Nucleus accumbens (tissue), 56 donors: ENCODE measurements at regions not wholly inside any gene's neighbourhood (a gene's known extent, or its start where the extent isn't known, plus 50 kb on each side); places are given as distances from the start of the nearest gene placed in this dataset.

Experiments used
- DNase-seq, 56 donors: peaks; one replicate each; lab custom pipeline; 2025; lab: John Stamatoyannopoulos, UW

DNA sequence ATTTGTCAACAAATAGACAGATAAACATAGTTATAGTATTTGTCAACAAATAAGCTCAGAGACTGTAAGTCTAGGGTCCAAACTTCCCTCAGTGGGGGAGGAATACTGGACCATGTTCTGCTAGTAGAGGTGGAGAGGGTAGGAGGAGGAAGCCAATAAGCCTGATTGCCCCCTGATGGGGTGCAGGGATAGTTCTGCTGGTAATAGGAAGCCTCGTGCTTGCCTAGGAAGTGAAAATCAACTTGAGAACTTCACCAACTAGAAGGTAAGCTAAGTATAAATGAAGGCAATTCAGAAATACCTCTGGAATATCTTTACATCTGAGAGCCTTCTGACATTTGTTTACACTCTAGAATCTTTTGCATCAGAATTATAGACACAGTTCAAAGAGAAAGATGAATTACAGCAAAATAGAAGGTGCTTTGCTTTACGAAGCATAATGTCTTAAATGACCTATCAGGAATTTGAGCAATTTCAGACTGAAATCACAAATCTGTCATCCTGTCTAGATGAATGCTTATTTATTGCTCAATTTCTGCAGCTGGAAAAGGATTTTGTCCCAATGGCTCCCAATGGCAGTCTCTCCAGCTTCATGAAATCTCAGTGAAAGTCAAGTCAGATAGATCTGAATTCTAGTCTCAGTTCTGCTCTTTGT, 225.6 kb upstream of the TBC1D5 start:
- DNase-seq, result no peak

DNA sequence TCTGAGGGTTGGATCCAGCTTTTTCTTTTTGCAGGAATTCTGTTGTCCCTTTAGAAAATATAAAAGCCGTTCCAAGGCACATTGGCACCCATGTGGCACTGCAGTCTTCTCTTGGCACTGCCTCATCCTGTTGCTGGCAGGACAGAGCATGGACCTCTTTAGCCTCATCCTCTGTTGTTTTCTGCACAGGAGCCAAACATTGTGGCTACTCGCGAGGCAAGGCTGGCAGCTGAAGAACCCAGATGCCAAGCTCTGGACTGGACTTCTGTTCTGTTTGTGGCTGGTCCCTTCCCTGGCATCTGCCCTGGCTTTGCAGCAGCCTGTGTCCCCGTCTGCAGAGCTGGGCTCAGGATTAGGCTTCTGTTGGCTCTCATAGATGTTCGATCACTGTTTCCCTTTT, 224.7 kb upstream of the TBC1D5 start:
- DNase-seq, result peak in 54 of 56 donors; percentile 4 to 91 (median 71)

DNA sequence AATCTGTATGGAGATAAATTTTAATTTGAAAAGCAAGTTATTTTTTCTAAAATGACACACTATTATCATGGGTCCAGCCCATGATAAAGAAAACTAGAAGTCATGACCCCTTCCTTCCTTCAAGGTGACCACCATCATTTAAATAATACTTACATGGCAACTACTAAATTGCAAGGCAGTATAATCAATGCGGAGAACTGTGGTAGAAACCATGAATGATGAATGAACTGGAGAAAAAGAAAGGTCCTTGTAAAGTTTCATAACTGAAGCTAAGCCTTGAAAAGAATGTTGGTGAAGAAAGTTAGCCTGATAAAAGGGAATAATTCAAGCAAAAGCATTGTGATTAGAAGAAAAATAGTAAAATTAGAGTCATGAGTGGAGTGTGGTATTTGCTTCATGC, 222.9 kb upstream of the TBC1D5 start:
- no peak for DNase-seq

DNA sequence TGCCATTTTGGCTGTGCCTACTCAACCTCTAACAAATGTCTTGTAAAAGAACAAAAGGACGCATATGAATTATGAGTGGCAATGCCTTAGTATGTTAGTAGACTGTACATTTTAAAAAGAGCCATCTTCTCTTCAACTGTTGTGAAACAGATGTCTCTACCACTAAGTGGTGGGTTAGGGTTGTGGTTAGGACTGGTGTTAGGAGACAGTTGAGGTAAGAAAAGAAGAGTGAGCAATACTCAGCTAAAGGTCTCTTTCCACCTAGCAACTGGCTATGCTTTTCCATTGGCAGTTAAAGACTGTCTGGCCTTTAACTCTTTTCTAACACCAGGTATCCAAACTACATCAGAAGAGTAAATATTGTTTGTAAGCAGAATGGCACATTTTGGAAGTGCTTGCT, 221.7 kb upstream of the TBC1D5 start:
- DNase-seq, result no peak

DNA sequence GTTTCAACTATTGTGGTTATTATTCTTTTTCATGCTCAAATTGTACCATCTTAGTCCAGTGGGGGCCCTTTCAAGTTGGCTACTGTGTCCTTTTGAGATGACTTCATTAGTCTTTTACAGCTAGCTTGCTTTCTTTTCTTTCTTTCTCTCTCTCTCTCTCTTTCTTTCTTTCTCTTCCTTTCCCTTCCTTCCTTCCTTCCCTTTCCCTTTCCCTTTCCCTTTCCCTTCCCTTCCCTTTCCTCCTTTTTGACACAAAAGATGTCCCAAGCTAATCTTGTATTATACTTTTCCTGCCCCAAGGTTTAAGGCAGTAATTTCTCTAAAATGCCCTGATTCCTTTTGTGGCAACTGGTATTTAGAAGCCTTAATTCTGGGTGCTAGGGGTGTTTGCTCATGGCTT, 213.0 kb upstream of the TBC1D5 start:
- no peak for DNase-seq

DNA sequence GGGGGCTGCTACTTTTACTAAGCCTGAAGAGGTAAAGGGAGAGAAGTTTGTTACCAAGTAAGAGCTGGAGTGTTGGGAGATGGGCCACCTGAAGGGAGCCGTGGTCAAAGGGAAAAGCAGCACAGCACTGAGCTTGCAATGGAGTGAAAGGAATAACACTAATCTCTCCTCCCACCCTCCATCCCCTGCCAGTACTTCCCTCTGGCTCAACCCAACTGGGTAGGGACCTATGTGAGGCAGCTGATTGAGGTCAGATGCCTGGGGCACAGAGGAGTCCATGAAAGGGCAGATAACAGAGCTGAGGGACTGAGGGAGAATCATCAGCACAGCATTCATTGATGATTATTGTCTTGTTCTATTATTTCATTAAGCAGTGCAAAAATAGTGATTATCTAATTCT, 212.4 kb upstream of the TBC1D5 start:
- DNase-seq, result no peak

DNA sequence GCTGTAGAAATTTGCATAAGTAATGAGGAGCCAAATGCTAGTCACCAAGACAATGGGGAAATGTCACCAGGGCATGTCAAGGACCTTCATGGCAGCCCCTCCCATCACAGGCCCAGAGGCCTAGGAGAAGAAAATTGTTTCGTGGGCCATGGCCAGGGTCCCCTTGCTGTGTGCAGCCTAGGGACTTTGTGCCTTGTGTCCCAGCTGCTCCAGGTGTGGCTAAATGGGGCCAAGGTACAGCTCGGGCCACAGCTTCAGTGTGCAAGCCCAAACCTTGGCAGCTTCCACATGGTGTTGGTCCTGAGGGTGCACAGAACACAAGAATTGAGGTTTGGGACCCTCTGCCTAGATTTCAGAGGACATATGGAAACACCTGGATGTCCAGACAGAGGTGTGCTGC, 208.8 kb upstream of the TBC1D5 start:
- DNase-seq, result no peak

DNA sequence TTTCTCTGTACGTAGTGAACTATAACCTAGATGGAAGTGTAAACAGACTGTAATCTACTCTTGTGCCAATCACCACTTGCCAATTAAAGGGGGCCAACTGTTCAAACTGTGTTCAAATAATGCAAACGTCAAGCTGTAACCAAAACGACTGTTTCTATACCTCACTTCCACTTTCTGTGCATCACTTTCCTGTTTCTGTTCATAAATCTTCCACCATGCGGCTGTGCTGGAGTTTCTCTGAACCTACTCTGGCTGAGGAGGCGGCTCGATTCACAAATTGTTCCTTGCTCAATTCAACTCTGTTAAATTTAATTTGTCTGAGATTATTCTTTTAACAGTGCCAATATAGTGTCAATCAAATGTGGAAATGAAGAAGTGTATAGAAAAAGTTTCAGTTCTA, 206.7 kb upstream of the TBC1D5 start:
- DNase-seq, result peak in 3 of 56 donors; percentile 1 to 6 (median 5)

DNA sequence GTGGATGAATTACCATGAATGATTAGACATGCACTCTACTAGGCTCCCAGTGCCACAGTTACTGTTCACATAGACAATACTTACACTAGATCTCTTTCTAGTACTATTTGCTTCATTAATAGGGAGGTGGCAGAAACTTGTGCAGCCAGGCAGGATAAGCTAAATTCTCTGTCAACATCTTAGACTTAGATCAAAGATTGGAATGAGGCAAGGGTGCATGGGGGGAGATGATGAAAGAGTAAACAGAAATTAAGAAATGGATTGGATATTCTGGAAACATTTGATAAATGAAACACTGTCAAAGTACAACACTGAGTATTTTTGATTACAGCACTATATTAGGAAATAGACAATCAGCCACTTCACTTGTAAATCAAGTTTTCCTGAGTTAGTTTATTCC, 205.4 kb upstream of the TBC1D5 start:
- no peak for DNase-seq

DNA sequence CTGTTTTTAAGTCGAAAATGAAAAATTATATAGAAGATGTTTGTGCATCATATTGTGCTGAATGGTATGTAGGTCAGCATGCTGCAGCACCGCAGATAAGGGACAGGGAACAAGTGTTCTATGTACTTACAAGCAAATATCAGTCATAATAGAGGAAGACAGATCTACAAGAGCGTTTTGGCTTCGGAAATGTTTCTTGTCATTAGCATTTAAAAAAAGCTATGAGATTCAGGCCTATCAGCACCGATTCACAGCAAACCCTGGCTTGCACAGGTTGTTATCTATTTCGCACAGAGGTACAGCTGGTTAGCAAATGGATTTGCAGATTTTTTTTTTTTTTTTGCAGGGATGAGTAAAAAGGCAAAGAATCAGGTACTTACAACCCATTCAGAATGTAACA, 204.2 kb upstream of the TBC1D5 start:
- DNase-seq, result no peak

DNA sequence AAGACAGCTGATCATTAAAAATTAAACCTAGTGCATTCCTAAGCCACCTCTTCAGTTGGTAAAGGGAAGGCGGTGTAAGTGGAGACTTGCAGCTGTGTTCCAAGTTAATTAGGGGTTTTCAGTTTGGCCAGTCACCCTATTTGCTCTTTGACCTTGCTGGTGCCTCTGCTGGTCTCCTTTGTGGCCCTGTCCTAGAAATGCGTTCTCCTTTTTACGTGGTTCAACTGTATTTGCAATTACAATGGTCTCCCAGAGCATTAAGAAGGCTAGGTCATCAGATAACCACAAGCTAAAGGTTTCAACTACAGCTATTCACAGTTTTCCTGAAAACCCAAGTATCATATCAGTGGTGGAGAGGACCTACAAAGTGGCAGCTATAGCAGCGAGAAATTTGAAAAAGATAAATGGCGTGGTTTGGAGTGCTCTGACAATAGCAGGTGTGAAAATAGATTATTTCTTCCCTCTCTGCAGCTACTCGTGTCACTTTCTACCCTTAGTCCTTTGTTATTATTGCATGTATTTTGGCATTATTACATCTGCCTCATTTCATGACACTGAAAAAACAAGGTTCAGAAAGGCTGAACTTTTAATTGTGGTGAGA, 203.5 kb upstream of the TBC1D5 start:
- DNase-seq, result no peak

DNA sequence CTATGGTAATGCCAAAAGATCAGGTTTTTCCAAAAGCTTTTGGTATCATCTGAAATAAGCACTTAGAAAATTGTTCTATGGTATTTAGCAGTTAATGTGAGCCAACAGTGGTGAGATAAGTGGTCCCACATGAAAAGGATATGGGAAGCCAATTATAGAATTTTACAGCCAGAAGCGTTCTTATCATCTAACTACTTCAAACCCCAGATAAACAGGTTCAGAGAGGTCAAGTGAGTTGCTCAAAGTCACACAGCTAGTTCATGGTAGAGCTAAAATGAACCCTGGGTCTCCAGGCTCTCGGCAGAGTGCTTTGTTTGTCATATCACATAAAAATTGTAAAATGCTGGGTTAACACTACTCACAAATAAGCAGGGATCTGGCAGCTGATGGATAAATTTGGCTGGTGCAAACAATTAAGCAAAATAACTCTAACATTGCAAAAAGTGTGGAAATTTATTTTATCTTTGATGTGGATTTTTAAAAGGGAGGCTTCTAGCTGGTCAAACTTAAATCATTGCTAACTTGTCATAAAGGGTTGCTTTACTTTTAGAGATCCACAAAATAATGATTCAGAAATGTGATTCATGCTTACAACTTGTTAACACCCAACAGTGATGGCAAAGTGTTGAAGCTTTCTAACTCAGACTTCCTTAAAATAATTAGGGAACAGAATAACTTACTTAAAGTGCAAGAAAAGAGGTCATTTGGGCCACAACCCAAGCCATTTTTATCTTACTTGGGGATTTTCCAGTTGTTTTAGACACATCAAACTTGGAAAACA, 202.8 kb upstream of the TBC1D5 start:
- no peak for DNase-seq

DNA sequence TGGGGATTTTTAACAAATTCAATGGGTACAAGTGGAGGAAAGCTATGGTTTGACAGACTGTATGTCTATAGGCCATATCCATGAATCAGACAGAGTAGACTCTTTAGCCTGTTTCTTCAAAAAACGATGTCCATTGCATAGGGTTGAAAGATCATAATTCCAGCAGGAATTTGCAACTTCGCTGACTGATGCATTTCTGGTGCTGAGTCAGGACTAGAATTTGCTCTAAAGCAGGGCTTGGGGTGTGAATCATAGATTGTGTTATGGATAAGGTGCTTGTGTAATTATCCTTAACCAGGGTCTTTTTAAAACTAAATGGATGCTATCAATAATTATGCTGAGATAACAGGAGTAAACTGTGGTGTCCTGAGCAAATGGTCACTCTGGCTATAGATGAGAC, 200.4 kb upstream of the TBC1D5 start:
- DNase-seq, result no peak

DNA sequence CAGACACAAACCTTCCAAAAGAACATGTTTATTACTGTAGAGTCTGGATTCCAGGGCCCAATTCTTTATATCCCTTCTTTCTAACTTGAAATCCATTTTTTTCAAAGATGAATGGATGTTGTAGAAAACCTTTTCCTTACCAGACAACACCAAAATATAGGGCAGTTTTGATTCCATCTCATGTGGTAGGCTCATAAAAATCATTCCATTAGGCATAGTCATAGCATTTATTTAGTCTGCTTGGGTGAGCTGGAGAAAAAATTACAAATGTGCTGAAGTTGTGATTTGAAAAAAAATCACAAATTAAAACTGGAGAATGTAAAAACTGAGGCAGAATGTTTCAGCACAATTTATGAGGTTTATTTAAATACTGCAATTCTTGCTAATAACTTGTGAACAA, 199.3 kb upstream of the TBC1D5 start:
- DNase-seq, result no peak

DNA sequence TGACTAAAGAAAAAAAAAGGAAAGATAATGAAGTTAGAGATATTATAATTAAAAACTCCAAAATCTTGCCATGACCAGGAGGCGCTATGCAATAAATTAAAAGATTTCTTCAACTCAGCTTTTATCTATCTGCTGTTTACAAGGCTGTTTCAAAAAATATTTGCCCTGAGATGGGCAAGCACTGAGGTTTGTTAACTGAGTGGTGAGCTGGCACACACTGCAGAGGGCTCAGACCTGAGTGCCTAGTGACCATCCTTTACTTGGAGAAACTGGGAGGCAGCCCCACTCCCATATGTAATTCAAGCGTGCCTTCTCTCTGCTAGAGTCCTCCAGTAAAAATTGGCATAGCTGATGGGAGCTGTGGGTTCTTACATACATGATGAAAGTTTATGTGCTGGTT, 198.7 kb upstream of the TBC1D5 start:
- DNase-seq, result no peak

DNA sequence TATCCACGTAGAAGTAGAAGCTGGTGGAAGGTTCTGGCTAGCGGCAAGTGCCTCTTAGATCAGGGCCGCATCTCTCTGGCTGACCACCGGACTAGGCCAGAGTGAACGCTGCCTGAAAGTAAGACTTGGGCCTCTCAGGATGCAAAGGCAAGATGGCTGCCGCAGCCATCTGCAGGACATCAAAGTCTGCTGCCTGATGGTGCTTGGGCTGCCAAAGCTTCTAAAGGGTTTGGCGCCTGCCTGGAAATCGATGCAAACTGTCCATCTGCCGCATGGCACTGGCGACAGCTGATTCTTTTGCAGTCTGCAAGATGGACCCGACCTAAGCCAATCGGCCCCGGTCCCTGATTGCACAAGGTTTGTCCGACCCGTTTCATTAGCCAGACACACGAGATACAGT, 196.7 kb upstream of the TBC1D5 start:
- no peak for DNase-seq

DNA sequence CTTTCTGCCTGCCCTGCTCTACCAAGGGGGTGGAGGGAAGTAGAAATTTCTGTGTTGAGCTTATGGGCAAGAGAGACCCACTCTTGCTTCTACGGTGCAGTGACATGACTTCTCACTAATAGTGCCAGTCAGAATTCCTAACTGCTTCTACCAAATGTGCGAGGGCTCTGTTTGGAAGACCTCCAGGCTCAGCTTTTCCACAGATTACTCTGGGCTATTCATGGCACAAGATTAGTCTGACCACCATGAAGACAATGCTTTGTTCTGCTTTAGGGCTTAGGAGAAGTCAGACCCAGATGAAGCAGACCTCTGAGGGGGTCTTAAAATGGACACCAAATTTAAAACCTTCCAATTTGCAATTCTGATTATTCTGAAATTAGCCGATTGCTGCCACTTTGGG, 195.9 kb upstream of the TBC1D5 start:
- no peak for DNase-seq

DNA sequence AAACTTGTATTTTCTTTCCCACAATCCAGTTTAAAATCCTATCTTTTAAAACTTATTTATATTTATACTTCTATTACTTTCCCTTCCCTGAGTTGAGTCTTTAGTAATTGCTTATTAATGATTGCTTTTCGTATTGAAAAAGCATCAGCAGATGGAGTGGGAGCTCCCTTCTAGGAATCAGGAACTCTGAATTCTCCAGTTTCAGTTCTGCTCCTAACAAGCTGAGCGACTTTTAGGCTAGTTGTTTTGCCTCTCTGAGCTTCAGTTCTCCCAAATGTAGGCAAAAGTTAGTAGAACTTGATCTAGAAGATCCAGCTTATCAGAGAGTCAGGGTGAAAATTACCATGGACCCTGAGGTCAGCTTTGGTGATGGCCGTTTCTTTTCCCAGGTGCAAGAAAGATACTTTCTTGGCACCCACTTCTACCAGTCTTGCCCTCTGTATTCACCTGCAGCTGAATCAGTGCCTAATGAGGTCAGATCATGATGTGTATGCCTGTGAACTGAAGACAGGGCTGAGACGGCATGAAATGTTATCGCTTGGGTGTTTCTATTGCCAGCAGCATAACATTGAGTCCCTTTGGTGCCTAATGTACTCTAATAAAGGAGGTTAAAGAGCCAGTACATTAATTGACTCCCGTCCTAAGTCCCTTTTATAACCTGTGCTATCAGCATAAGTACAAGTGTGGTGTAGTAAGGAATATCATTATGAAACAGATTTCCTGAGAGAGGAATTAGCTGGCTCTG, 194.5 kb upstream of the TBC1D5 start:
- DNase-seq, result no peak

DNA sequence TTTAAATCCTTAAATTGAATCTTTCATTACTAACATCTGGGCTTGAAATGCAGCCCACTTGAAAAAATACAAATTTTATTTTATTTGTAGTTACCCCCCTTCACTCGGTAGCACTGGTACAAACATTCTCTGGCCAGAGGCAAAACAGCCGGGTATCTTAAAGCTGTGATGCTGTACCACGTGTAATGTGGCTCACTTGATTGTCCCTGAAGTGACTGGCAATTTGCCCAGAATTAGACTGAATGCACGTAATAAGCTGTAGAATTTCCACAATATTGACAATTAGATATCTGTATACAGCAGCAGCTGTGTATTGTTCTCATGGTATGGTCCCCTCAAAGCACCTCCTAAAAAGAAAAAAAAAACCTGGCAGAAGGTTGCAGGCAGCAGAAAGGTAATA, 192.8 kb upstream of the TBC1D5 start:
- peak in 1 of 56 donors; percentile 15 for DNase-seq

DNA sequence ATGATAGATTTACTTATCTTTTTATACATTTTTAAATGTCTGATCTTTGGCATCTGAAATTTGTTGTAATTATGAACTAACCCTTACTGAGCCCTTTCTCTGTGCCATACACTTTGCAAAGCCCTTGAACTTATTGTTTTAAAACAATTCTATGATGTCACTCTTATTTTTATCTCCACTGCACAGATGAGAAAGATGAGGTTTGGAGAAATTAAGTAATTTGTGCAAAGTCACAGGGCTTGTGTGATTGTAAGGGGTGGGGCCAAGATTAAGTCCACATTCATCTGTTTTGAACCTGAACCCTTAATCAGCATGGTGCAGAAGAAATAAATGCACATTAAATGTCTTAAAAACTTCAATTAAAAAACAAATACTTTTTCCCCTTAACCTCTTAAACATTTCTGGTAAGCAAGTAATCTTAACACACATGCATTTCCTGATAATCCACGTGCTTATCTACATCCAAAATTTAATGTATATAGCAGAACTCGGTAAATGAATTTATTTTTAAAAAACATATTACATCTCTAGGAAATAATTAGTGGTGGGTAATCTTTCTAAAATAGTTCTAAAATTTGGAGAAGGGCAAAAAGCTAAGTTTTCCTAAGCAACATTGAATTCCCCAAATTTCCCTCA, 189.8 kb upstream of the TBC1D5 start:
- DNase-seq, result no peak

DNA sequence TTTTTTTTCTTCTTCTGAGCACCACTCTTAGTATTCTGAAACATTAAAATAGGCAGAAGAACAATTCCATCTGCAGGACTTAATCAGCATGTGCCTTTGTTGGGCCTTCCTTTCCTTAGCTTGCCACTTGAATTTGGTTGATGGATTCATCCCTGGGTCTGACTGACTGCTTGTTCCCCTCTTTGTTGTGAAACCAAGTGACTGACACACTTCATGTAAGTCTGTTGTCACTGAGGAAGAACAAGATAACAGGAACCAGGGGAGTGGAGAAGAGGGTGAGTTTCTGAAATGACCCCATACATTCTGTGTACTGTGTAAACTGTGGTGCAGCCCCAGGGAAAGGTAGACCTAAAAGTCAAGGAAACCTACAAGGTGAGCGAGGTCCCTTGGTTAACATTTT, 188.7 kb upstream of the TBC1D5 start:
- no peak for DNase-seq
